HepG2 (cell line): ENCODE measurements at regions not wholly inside any gene's neighbourhood (a gene's known extent, or its start where the extent isn't known, plus 50 kb on each side); places are given as distances from the start of the nearest gene placed in this dataset.

Experiments
- ATAC-seq: fragments of 200-7000 bp; cut with Tn5 transposase; 3 replicates; pipeline ENCODE4 v1.9.1; 2020; ENCODE audit warnings: mild to moderate bottlenecking, moderate library complexity
- BruUV-seq: library from RNA; stranded (reverse); fragments of 400-500 nt; replicated peaks from 2 replicates; lab custom pipeline; 2021; lab: Mats Ljungman, UMichigan
- CTCF ChIA-PET: fragments of 300-600 bp; formaldehyde crosslinking; extraction: SDS; loops from one replicate; lab custom pipeline; 2021; ENCODE audit warnings: low total read pairs, inconsistent platforms, low intra/inter-chr PET ratio; lab: Yijun Ruan, JAX
- POLR2A ChIA-PET: fragments of 350-600 bp; sonication (Branson Sonifier 250); formaldehyde crosslinking; loops from one replicate; lab custom pipeline; 2020; ENCODE audit warnings: antibody characterized with exemption, inconsistent platforms; lab: Yijun Ruan, JAX
- DNase-seq: peaks from one replicate; pipeline ENCODE4 v3.0.0-alpha.2; 2015; ENCODE audit warnings: low spot score
- FAIRE-seq: peaks from 3 replicates; lab custom pipeline; 2011; peaks lifted over from hg19 to GRCh38; lab: Jason Lieb, UNC
- H2AFZ ChIP-seq: one replicate; pipeline ENCODE4 v1.6.1; 2011; ENCODE audit warnings: low read length, inconsistent platforms
- H3K27ac ChIP-seq: fragments of 300-600 bp; 3 replicates; pipeline ENCODE4 v1.8.0; 2011; ENCODE audit warnings: mixed run types, mild to moderate bottlenecking, mixed read lengths, low read length, inconsistent platforms; ENCODE audit not compliant: insufficient read depth; ENCODE audit errors: extremely low read length
- H3K27me3 ChIP-seq, 2 experiments: fragments of 200-600 bp in 1 of 2; 2 replicates in 1 of 2; 3 replicates in 1 of 2; pipeline versions ENCODE4 v1.6.0 to v1.8.0; 2011; ENCODE audit warnings: low read length in 2 of 2, mild to moderate bottlenecking in 2 of 2, moderate library complexity in 2 of 2, inconsistent platforms in 1 of 2; ENCODE audit not compliant: insufficient read depth in 2 of 2, control insufficient read depth in 1 of 2
- H3K36me3 ChIP-seq, 2 experiments: fragments of 200-600 bp in 1 of 2; replicated peaks in 1 of 2; 2 replicates in 1 of 2; 3 replicates in 1 of 2; pipeline versions ENCODE4 v1.5.1 to v1.8.0; 2011; ENCODE audit warnings: low read length in 2 of 2, inconsistent platforms in 1 of 2; ENCODE audit not compliant: insufficient read depth in 2 of 2, control insufficient read depth in 1 of 2
- H3K4me1 ChIP-seq: 2 replicates; pipeline ENCODE4 v1.5.1; 2012; ENCODE audit warnings: low read length, inconsistent platforms; ENCODE audit not compliant: insufficient read depth
- H3K4me2 ChIP-seq: 2 replicates; pipeline ENCODE4 v1.6.0; 2011; ENCODE audit warnings: low read depth, low read length, inconsistent platforms
- H3K4me3 ChIP-seq, 3 experiments: fragments of 200-600 bp in 1 of 3; sonication (generic), shearing (Covaris generic) in 1 of 3; replicated peaks in 1 of 3; 2 replicates each; pipeline ENCODE4 v1.5.1; 2011 to 2016; ENCODE audit warnings: low read length in 3 of 3, inconsistent platforms in 2 of 3, low read depth in 2 of 3, mild to moderate bottlenecking in 2 of 3, control low read depth in 1 of 3, mixed read lengths in 1 of 3; ENCODE audit not compliant: insufficient read depth in 1 of 3
- H3K79me2 ChIP-seq: one replicate; pipeline ENCODE4 v1.6.1; 2011; ENCODE audit warnings: low read length, inconsistent platforms; ENCODE audit not compliant: insufficient read depth
- H3K9ac ChIP-seq: 2 replicates; pipeline ENCODE4 v1.6.0; 2011; ENCODE audit warnings: mild to moderate bottlenecking, low read depth, low read length, inconsistent platforms; ENCODE audit not compliant: insufficient read depth
- H3K9me3 ChIP-seq: 2 replicates; pipeline ENCODE4 v1.5.1; 2012; ENCODE audit warnings: mild to moderate bottlenecking, low read length
- H4K20me1 ChIP-seq: 2 replicates; pipeline ENCODE4 v1.6.0; 2011; ENCODE audit warnings: inconsistent platforms, mild to moderate bottlenecking, low read length, moderate library complexity; ENCODE audit not compliant: insufficient read depth
- AHR ChIP-seq: IDR thresholded peaks from 2 replicates; pipeline ENCODE4 v1.6.1; 2018; ENCODE audit warnings: missing genetic modification reagents, missing compliant biosample characterization
- ATM ChIP-seq: fragments of 450-650 bp; IDR thresholded peaks from 2 replicates; pipeline ENCODE4 v1.7.1; 2017; ENCODE audit warnings: mild to moderate bottlenecking, borderline replicate concordance
- ELF3 ChIP-seq: IDR thresholded peaks from 2 replicates; pipeline ENCODE4 v1.6.1; 2016; ENCODE audit warnings: missing genetic modification reagents, missing compliant biosample characterization
- HDAC1 ChIP-seq: sonication (generic); formaldehyde crosslinking; IDR thresholded peaks from 2 replicates; pipeline ENCODE4 v1.5.1; 2020; ENCODE audit warnings: mild to moderate bottlenecking, missing genetic modification reagents
- HES4 ChIP-seq: sonication (generic); formaldehyde crosslinking; IDR thresholded peaks from 2 replicates; pipeline ENCODE4 v1.9.0; 2021; ENCODE audit warnings: mild to moderate bottlenecking, missing genetic modification reagents, borderline replicate concordance
- HOXA5 ChIP-seq: sonication (generic); formaldehyde crosslinking; IDR thresholded peaks from 2 replicates; pipeline ENCODE4 v1.4.0; 2020; ENCODE audit warnings: missing genetic modification reagents
- KLF13 ChIP-seq: sonication (generic); formaldehyde crosslinking; IDR thresholded peaks from 2 replicates; pipeline ENCODE4 v1.4.0; 2020; ENCODE audit warnings: mild to moderate bottlenecking, missing genetic modification reagents
- KLF16 ChIP-seq, 2 experiments: sonication (generic) in 1 of 2; formaldehyde crosslinking in 1 of 2; IDR thresholded peaks; 2 replicates each; pipeline versions ENCODE4 v1.6.1 to v1.8.0; 2016 to 2023; ENCODE audit warnings: missing genetic modification reagents in 2 of 2, missing compliant biosample characterization in 1 of 2
- SNAPC2 ChIP-seq: sonication (generic); formaldehyde crosslinking; IDR thresholded peaks from 2 replicates; pipeline ENCODE4 v1.8.1; 2022; ENCODE audit warnings: mild to moderate bottlenecking, missing genetic modification reagents
- SRSF9 ChIP-seq: fragments of 200-400 bp; formaldehyde crosslinking; IDR thresholded peaks from 2 replicates; pipeline ENCODE4 v1.6.1; 2018; ENCODE audit warnings: borderline replicate concordance, mild to moderate bottlenecking, low read depth, low read length; ENCODE audit not compliant: insufficient read depth, poor library complexity, severe bottlenecking
- ZFAT ChIP-seq: sonication (generic); formaldehyde crosslinking; conservative IDR thresholded peaks from 2 replicates; pipeline ENCODE4 v1.8.1; 2023; ENCODE audit warnings: missing genetic modification reagents, inconsistent platforms
- ZFY ChIP-seq: sonication (generic); formaldehyde crosslinking; IDR thresholded peaks from 2 replicates; pipeline ENCODE4 v1.4.0; 2020; ENCODE audit warnings: missing genetic modification reagents
- ZMAT3 ChIP-seq: sonication (generic); formaldehyde crosslinking; conservative IDR thresholded peaks from 2 replicates; pipeline ENCODE4 v1.7.0; 2021; ENCODE audit warnings: missing genetic modification reagents
- ZNF276 ChIP-seq: sonication (generic); formaldehyde crosslinking; IDR thresholded peaks from 2 replicates; pipeline ENCODE4 v1.4.0; 2020; ENCODE audit warnings: mild to moderate bottlenecking, low read depth, missing genetic modification reagents
- ZNF572 ChIP-seq: sonication (generic); formaldehyde crosslinking; IDR thresholded peaks from 2 replicates; pipeline ENCODE4 v1.5.1; 2020; ENCODE audit warnings: mild to moderate bottlenecking, missing genetic modification reagents
- WGBS: methylation state at CpG from one replicate; pipeline ENCODE4 v1.1.6; 2017; ENCODE audit warnings: low lambda C conversion rate; 5-methylcytosine and 5-hydroxymethylcytosine counted together
- in situ Hi-C: cut with HindIII; loops from 2 replicates; pipeline ENCODE4 v1.10.0; 2017; ENCODE audit warnings: low pct_unique_long_range_greater_than_20kb; ENCODE audit not compliant: extremely low pct_ligation_motif_present
- intact Hi-C: fragments of 100-400 bp; cut with micrococcal nuclease; formaldehyde crosslinking; loops from one replicate; pipeline ENCODE4 v1.10.0; 2022; ENCODE audit not compliant: unreplicated experiment
- TF ChIP-seq, protein P1 (sequence below): sonication (generic); formaldehyde crosslinking; IDR thresholded peaks from 2 replicates; pipeline ENCODE4 v1.5.1; 2020; ENCODE audit warnings: missing genetic modification reagents, mild to moderate bottlenecking, borderline replicate concordance

GRCh38 chr6:98047164-98047563 is 764.1 kb upstream of the MMS22L start:
- ChIA-PET CTCF (no interaction called here), POLR2A (no interaction called here)
- intact Hi-C loops = no loop called here
- in situ Hi-C loops = loop anchor here (25.0 kb wide), 1 partner anchor 790 kb away; the partner anchor contains the start of gene POU3F2
- Histone ChIP-seq H3K4me3 (no peak overlapping the region), H3K27me3 (no peaks in the 10 kb centered on the region), H3K4me1 (no peaks in the 10 kb centered on the region), H4K20me1 (no peaks in the 10 kb centered on the region), H3K27ac (no peak overlapping the region), H3K9ac (no peak overlapping the region), H3K79me2 (no peaks in the 10 kb centered on the region), H3K4me2 (no peak overlapping the region), H3K36me3 (no peaks in the 10 kb centered on the region), H3K9me3 (no peaks in the 10 kb centered on the region), H2AFZ (no peak overlapping the region)
- no peak for ATAC-seq
- 0% methylated on average over 2 of the region's 2 CpGs for WGBS
- DNase-seq = no peak
- no peak for FAIRE-seq
- BruUV-seq = no TSS peak
- TF ChIP-seq HES4 (CRISPR knock-in tag) (no peak), KLF16 (CRISPR knock-in tag; IDR thresholded peaks at IDR 0.05) (no peak), ZNF276 (no peak), HOXA5 (no peak), ZFY (CRISPR knock-in tag) (no peak), ZFAT (CRISPR knock-in tag) (no peak), ATM (no peak), ZNF572 (CRISPR knock-in tag) (no peak), AHR (CRISPR knock-in tag) (no peak), HDAC1 (CRISPR knock-in tag) (no peak), ELF3 (CRISPR knock-in tag) (no peak), SRSF9 (no peak), SNAPC2 (CRISPR knock-in tag) (no peak), ZMAT3 (CRISPR knock-in tag) (no peak), KLF13 (no peak)
- TF ChIP-seq, protein P1, sequence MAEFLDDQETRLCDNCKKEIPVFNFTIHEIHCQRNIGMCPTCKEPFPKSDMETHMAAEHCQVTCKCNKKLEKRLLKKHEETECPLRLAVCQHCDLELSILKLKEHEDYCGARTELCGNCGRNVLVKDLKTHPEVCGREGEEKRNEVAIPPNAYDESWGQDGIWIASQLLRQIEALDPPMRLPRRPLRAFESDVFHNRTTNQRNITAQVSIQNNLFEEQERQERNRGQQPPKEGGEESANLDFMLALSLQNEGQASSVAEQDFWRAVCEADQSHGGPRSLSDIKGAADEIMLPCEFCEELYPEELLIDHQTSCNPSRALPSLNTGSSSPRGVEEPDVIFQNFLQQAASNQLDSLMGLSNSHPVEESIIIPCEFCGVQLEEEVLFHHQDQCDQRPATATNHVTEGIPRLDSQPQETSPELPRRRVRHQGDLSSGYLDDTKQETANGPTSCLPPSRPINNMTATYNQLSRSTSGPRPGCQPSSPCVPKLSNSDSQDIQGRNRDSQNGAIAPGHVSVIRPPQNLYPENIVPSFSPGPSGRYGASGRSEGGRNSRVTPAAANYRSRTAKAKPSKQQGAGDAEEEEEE (CRISPR knock-in tag) = no peak
